ENCODE measurements at regions not wholly inside any gene's neighbourhood (a gene's known extent, or its start where the extent isn't known, plus 50 kb on each side); places are given as distances from the start of the nearest gene placed in this dataset.

GRCh38 chr21:41031701-41032220 lies 136.2 kb upstream of the BACE2 start:
- no peak overlapping the region for H2AK5ac ChIP-seq (ENCODE audit: insufficient read length, low read length)
- WGBS (ENCODE audit: extremely low coverage, insufficient read length, low lambda C conversion rate) = no CpG with 5 or more reads among the region's 3 CpGs
- no peaks in the 10 kb centered on the region for H4K20me1 ChIP-seq (ENCODE audit: control insufficient read depth, insufficient read depth, insufficient read length)
- no peak overlapping the region for H3K27ac Mint-ChIP-seq
- H3K18ac ChIP-seq (ENCODE audit: insufficient read length, low read depth, low read length) = no peak overlapping the region
- H3K14ac ChIP-seq (ENCODE audit: insufficient read depth, low read length) = no peak overlapping the region
- no peaks in the 10 kb centered on the region for H3K4me1 ChIP-seq (ENCODE audit: insufficient read depth, low read length)
- no peaks in the 10 kb centered on the region for H3K23me2 ChIP-seq (ENCODE audit: insufficient read length, low read depth, low read length, poor library complexity, severe bottlenecking)
- H2BK20ac ChIP-seq (ENCODE audit: low read depth, low read length, poor library complexity, severe bottlenecking) = no peak overlapping the region
- no peaks in the 10 kb centered on the region for H3K79me2 ChIP-seq (ENCODE audit: insufficient read depth, low read length)
- H4K8ac ChIP-seq (replicated peaks; ENCODE audit: insufficient read length, low read depth, low read length) = no peak overlapping the region
- H3K4me2 ChIP-seq (ENCODE audit: insufficient read depth, insufficient read length, low read length) = no peak overlapping the region
- H4K5ac ChIP-seq (ENCODE audit: insufficient read length, low read depth, low read length) = no peak overlapping the region
- no peaks in the 10 kb centered on the region; the same call in 1 of the 2 replicates for H3K27me3 Mint-ChIP-seq (ENCODE audit: low read depth)
- no peak overlapping the region for H3T11ph ChIP-seq (ENCODE audit: low read length)
- H3K9me3 Mint-ChIP-seq = peaks cover 0 to 7% of the 10 kb centered on the region in 2 experiments; a peak in 4 of 5 replicates
- H4K91ac ChIP-seq (ENCODE audit: insufficient read length, low read depth, low read length) = no peak overlapping the region
- no peak overlapping the region for H2BK12ac ChIP-seq (ENCODE audit: insufficient read length, low read depth, low read length)
- H3K56ac ChIP-seq (ENCODE audit: insufficient read length, low read depth, low read length) = no peak overlapping the region
- H3K4me1 Mint-ChIP-seq = no peaks in the 10 kb centered on the region
- TF ChIP-seq, protein P1, sequence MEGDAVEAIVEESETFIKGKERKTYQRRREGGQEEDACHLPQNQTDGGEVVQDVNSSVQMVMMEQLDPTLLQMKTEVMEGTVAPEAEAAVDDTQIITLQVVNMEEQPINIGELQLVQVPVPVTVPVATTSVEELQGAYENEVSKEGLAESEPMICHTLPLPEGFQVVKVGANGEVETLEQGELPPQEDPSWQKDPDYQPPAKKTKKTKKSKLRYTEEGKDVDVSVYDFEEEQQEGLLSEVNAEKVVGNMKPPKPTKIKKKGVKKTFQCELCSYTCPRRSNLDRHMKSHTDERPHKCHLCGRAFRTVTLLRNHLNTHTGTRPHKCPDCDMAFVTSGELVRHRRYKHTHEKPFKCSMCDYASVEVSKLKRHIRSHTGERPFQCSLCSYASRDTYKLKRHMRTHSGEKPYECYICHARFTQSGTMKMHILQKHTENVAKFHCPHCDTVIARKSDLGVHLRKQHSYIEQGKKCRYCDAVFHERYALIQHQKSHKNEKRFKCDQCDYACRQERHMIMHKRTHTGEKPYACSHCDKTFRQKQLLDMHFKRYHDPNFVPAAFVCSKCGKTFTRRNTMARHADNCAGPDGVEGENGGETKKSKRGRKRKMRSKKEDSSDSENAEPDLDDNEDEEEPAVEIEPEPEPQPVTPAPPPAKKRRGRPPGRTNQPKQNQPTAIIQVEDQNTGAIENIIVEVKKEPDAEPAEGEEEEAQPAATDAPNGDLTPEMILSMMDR (conservative IDR thresholded peaks at IDR 0.05) = no peak
- H3K27me3 ChIP-seq (ENCODE audit: insufficient read depth, low read length) = no peaks in the 10 kb centered on the region
- H2BK15ac ChIP-seq (ENCODE audit: low read depth, low read length) = no peak overlapping the region
- H3K4me3 Mint-ChIP-seq = no peak overlapping the region
- no peak for DNase-seq
- H2AFZ ChIP-seq (ENCODE audit: low read length) = no peak overlapping the region
- H3K27ac ChIP-seq (ENCODE audit: insufficient read length, low read depth, low read length) = no peak overlapping the region
- H2BK120ac ChIP-seq (ENCODE audit: low read depth, low read length, poor library complexity, severe bottlenecking) = no peak overlapping the region
- no peak overlapping the region for H2BK5ac ChIP-seq (ENCODE audit: insufficient read length, low read length)
- no peaks in the 10 kb centered on the region; a peak in 1 of 7 replicates for H3K36me3 Mint-ChIP-seq (ENCODE audit: insufficient read depth in 1 of 3, low read depth in 3 of 3)
- H3K4ac ChIP-seq (ENCODE audit: low read depth, low read length) = no peak overlapping the region
- H3K79me1 ChIP-seq (ENCODE audit: insufficient read depth, low read depth, low read length, poor library complexity, severe bottlenecking) = no peaks in the 10 kb centered on the region
- no peaks in the 10 kb centered on the region for H3K9me3 ChIP-seq (ENCODE audit: control insufficient read depth, low read depth, low read length)
- H3K9ac ChIP-seq (ENCODE audit: extremely low read depth, insufficient read length, low read length) = no peak overlapping the region
- no peak overlapping the region for H3K23ac ChIP-seq (ENCODE audit: insufficient read length, low read depth, low read length)

Data from H9 (cell line).